K562 (cell line): ENCODE measurements at regions not wholly inside any gene's neighbourhood (a gene's known extent, or its start where the extent isn't known, plus 50 kb on each side); places are given as distances from the start of the nearest gene placed in this dataset.

Source experiments
- EP300 ChIP-seq: IDR thresholded peaks from 2 replicates; pipeline ENCODE4 v1.6.1; 2012; ENCODE audit warnings: low read length, improper control_type of control experiment
- GATAD2A ChIP-seq: fragments of 450-650 bp; IDR thresholded peaks from 2 replicates; pipeline ENCODE4 v1.6.1; 2017
- MTA1 ChIP-seq: fragments of 450-650 bp; IDR thresholded peaks from 2 replicates; pipeline ENCODE4 v1.6.1; 2017; ENCODE audit warnings: borderline replicate concordance
- MTA3 ChIP-seq: fragments of 450-650 bp; formaldehyde crosslinking; IDR thresholded peaks from 2 replicates; pipeline ENCODE4 v1.6.1; 2017; ENCODE audit warnings: mild to moderate bottlenecking, borderline replicate concordance
- POLR2A ChIP-seq: fragments of 450-650 bp; conservative IDR thresholded peaks from 2 replicates; pipeline ENCODE4 v1.6.1; 2016
- PPARD ChIP-seq: fragments of 250-450 bp; sonication (Bioruptor Pico); IDR thresholded peaks from 2 replicates; pipeline ENCODE4 v1.8.0; 2022; ENCODE audit warnings: inconsistent platforms, mild to moderate bottlenecking, moderate library complexity
- SMAD1 ChIP-seq: fragments of 150-350 bp; IDR thresholded peaks from 2 replicates; pipeline ENCODE4 v1.6.1; 2014; ENCODE audit warnings: low read length, low read depth; ENCODE audit not compliant: partially characterized antibody
- TF ChIP-seq, protein P1 (sequence below): sonication (generic); formaldehyde crosslinking; IDR thresholded peaks from 2 replicates; pipeline ENCODE4 v1.8.1; 2022; ENCODE audit warnings: missing genetic modification reagents

DNA sequence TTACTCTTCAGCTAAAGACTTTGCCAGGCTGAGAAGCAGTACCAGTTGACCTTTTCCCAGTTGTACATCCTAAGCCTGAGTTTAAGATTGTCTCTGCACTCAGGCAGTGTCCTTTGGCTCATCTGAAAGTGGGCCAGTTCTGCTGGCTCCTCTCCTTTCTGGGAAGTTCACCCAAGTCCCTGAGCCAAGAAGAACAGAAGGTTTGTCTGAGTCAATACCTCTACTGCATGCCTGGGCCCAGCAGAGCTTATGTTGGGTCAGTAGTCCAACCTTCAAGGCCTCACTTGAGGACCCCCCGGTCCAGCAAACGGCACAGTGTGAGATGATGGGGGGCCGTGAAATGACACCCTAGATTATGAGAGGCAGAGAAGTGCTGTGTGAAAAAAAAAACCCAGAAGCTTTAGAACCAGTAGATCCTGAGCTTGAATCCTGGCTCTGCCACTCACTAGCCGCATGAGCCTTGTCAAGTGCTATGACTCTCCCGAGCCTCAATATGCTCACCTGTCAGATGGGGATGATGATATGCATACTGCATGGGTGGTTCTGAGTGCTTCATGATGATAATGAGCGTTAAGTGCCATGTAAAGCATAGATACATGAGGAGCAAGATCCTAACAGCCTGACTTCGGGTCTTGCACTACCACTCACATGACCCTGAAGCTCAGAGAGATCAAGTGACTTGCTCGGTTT, 156.0 kb downstream of the MACROH2A1 start:
- TF ChIP-seq EP300 (no peak), SMAD1 (no peak), MTA1 (no peak), GATAD2A (no peak), PPARD (CRISPR knock-in tag) (no peak), MTA3 (no peak), POLR2A (no peak)
- TF ChIP-seq, protein P1, sequence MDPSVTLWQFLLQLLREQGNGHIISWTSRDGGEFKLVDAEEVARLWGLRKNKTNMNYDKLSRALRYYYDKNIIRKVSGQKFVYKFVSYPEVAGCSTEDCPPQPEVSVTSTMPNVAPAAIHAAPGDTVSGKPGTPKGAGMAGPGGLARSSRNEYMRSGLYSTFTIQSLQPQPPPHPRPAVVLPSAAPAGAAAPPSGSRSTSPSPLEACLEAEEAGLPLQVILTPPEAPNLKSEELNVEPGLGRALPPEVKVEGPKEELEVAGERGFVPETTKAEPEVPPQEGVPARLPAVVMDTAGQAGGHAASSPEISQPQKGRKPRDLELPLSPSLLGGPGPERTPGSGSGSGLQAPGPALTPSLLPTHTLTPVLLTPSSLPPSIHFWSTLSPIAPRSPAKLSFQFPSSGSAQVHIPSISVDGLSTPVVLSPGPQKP (CRISPR knock-in tag) = no peak
